Breast epithelium (tissue), 3 donors: ENCODE measurements at regions not wholly inside any gene's neighbourhood (a gene's known extent, or its start where the extent isn't known, plus 50 kb on each side); places are given as distances from the start of the nearest gene placed in this dataset.

Experiments used
- POLR2A ChIP-seq: fragments of 450-650 bp; IDR thresholded peaks from one replicate; pipeline ENCODE4 v1.6.1; 2016; ENCODE audit warnings: antibody characterized with exemption, mild to moderate bottlenecking, moderate library complexity
- TF ChIP-seq, protein P1 (sequence below), 3 donors: fragments of 450-650 bp; IDR thresholded peaks; one replicate each; pipeline ENCODE4 v1.5.1; 2016 to 2017; ENCODE audit warnings: antibody characterized with exemption in 3 of 3, mild to moderate bottlenecking in 3 of 3, moderate library complexity in 3 of 3

DNA sequence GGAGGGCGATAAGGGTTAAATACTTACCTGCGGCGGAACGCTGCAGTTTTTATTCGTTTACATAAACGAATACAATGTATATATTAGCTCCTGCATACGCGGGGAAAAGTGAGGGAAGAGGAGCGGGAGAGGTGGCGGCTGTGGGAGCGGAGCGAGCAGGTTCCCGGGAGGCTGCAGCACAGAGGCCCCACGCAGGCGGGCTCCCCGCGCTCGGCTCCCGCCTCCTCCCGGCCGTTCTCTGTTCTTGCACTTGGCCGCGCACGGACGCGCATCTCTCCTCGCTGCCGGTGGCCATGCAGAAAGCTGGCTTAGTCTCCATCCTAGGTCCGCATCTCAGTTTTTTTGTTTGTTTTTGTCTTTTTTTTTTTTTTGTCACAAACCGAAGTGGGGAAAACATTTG, 340.4 kb upstream of the FAT1 start:
- TF ChIP-seq POLR2A: no peak
- TF ChIP-seq, protein P1, sequence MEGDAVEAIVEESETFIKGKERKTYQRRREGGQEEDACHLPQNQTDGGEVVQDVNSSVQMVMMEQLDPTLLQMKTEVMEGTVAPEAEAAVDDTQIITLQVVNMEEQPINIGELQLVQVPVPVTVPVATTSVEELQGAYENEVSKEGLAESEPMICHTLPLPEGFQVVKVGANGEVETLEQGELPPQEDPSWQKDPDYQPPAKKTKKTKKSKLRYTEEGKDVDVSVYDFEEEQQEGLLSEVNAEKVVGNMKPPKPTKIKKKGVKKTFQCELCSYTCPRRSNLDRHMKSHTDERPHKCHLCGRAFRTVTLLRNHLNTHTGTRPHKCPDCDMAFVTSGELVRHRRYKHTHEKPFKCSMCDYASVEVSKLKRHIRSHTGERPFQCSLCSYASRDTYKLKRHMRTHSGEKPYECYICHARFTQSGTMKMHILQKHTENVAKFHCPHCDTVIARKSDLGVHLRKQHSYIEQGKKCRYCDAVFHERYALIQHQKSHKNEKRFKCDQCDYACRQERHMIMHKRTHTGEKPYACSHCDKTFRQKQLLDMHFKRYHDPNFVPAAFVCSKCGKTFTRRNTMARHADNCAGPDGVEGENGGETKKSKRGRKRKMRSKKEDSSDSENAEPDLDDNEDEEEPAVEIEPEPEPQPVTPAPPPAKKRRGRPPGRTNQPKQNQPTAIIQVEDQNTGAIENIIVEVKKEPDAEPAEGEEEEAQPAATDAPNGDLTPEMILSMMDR (IDR thresholded peaks at IDR 0.05): no peak
